ENCODE measurements at regions not wholly inside any gene's neighbourhood (a gene's known extent, or its start where the extent isn't known, plus 50 kb on each side); places are given as distances from the start of the nearest gene placed in this dataset.

GRCh38 chr10:3452683-3453361 is 280.2 kb upstream of the PITRM1 start:
- DNase-seq = no peak

GRCh38 chr10:3452173-3452626 is 279.6 kb upstream of the PITRM1 start:
- DNase-seq = no peak

- no peak for DNase-seq
These were observed 279.1 kb upstream of the PITRM1 start for GRCh38 chr10:3451516-3452172.

- no peak for DNase-seq
These were observed 273.6 kb upstream of the PITRM1 start for GRCh38 chr10:3446221-3446620.

- no peak for DNase-seq
These were observed 273.1 kb upstream of the PITRM1 start for GRCh38 chr10:3445648-3446047.

GRCh38 chr10:3442451-3442990 is 269.9 kb upstream of the PITRM1 start:
- no peak for DNase-seq

- no peak for DNase-seq
These were observed 266.6 kb upstream of the PITRM1 start for GRCh38 chr10:3439183-3439582.

- no peak for DNase-seq
These were observed 266.0 kb upstream of the PITRM1 start for GRCh38 chr10:3438606-3439005.

GRCh38 chr10:3435671-3436070 is 263.1 kb upstream of the PITRM1 start:
- DNase-seq = no peak

GRCh38 chr10:3433988-3434387 is 261.4 kb upstream of the PITRM1 start:
- DNase-seq = no peak

GRCh38 chr10:3433131-3433530 is 260.5 kb upstream of the PITRM1 start:
- DNase-seq = no peak

GRCh38 chr10:3432081-3432825 is 259.7 kb upstream of the PITRM1 start:
- DNase-seq = no peak

GRCh38 chr10:3430501-3430900 is 257.9 kb upstream of the PITRM1 start:
- no peak for DNase-seq

- no peak for DNase-seq
These were observed 257.1 kb upstream of the PITRM1 start for GRCh38 chr10:3429676-3430075.

- DNase-seq = no peak
These were observed 256.2 kb upstream of the PITRM1 start for GRCh38 chr10:3428826-3429225.

GRCh38 chr10:3427950-3428354 is 255.4 kb upstream of the PITRM1 start:
- DNase-seq = no peak

- DNase-seq = no peak
These were observed 254.8 kb upstream of the PITRM1 start for GRCh38 chr10:3427347-3427746.

GRCh38 chr10:3426190-3426845 is 253.7 kb upstream of the PITRM1 start:
- no peak for DNase-seq

GRCh38 chr10:3425716-3426115 is 253.1 kb upstream of the PITRM1 start:
- no peak for DNase-seq

- DNase-seq = no peak
These were observed 252.7 kb upstream of the PITRM1 start for GRCh38 chr10:3425261-3425660.

GRCh38 chr10:3424111-3424851 is 251.7 kb upstream of the PITRM1 start:
- no peak for DNase-seq

GRCh38 chr10:3423384-3423783 is 250.8 kb upstream of the PITRM1 start:
- DNase-seq = no peak

All from stimulated activated CD4-positive, alpha-beta T cell treated with anti-CD3 and anti-CD28 coated beads, Interleukin-2, amount 100 ng/mL, for 48 hours (primary cell).